ENCODE measurements at regions not wholly inside any gene's neighbourhood (a gene's known extent, or its start where the extent isn't known, plus 50 kb on each side); places are given as distances from the start of the nearest gene placed in this dataset.
"Not testable (repeated sequence)": the region's sequence is repeated elsewhere in the genome, so short reads cannot be mapped to it uniquely, and the experiment has no call there.

DNA sequence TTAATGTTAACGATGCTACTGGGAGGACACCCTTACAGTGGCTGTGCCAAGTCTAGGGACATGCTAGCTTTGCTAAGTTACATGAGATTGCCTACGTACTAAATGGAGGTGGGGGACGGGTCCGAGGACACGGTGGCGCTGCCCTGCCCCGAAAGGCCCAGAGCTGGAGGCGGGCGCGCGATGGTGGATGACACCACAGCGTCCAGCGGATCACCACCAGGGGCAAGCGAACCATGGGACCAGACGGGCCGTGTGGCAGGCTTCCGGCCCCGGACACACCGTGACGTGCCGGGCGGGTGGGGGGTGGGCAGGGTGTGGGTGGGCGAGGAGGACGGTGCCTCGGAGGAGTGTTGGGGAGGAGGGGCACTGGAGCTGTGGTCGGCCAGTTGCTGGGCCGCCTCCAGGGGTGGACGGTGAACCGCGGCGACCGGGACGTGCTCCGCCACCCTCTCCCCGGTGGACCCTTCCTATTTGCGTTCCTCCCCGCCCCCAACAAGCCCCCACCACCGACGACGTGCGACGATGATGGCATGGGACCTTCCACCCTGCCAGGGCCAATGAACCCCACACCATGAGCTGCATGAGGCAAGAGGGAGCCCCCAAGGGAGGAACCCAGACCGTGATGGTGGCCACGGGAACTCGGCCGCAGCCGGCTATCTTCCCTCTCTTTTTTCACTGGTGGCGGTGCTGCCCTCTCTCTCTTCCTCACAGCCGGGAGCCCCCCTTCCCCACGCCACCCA, 773.3 kb upstream of the DEFB115 start:
- FAIRE-seq (no peak), DNase-seq (ENCODE audit: insufficient read length, low spot score) (no peak)

DNA sequence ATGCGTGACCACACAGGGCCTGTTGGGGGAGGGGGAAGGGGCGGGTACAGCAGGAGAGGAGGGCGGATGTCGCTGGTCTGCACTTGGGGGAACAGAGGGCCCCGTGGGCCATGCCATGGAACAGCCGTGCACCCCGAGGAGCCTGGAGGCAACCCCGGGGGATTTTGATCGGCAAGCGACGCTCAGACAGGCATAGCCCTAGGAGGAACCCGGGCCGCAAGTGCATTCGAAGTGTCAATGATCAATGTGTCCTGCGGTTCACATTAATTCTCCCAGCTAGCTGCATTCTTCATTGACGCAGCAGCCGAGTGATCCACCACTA, 772.8 kb upstream of the DEFB115 start:
- FAIRE-seq, result no peak
- DNase-seq (ENCODE audit: insufficient read length, low spot score), result no peak

DNA sequence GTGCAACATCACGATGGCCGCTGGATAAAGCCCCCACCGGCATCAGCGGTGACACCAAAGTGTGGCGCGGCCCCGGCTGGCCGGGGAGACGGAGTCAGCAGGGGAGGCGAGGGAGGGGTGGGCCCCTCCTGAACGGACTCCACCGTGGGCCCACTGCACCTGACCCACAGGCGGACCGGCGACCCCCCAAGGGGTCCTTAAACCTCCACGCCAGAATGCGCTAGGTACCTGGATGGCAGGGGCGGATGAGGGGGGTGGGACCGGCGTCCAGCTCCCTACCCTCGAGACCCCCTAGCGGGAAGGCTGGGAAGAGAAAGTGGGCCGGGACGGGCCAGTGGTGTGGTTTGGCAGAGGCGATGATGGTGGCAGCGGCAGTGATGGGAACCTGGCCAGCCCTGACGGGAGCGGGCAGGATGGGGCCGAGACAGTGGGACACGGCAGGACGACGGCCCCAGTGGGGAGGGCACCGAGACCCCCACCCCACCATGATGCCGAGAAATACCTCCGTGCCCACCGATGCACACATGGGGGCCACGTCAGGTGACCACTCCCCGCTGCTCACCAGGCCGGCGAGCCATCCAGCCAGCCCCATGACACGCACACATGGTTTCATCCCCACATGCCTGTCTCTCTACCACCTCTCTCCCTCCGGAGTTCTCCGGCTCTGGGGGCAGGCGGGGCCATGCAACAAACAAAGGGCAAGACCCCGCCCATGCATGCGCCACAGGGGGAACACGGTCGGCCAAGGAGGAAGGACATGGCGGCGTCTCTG, 771.9 kb upstream of the DEFB115 start:
- FAIRE-seq (no peak), DNase-seq (ENCODE audit: insufficient read length, low spot score) (no peak)

DNA sequence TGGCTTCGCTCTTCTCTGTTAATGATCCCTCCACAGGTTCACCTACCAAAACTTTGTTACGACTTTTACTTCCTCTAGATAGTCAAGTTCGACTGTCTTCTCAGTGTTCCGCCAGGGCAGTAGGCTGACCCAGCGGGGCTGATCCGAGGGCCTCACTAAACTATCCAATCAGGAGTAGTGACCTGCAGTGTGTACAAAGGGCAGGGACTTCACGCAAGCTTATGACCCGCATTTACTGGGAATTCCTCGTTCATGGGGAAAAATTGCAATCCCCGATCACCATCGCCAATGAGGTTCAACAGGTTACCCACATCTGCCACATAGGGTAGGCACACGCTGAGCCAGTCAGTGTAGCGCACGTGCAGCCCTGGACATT, 771.4 kb upstream of the DEFB115 start:
- FAIRE-seq, result no peak
- DNase-seq (ENCODE audit: insufficient read length, low spot score), result no peak

DNA sequence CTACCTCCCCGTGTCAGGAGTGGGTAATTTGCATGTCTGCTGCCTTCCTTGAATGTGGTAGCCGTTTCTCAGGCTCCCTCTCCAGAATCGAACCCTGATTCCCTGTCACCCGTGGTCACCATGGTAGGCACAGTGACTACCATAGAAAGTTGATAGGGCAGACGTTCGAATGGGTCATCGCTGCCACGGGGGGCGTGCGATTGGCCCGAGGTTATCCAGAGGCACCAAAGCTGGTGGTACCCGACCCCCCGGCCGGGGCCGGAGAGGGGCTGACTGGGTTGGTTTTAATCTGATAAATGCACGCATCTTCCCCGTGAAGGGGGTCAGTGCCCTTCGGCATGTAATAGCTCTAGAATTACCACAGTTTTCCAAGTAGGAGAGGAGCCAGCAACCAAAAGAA, 770.0 kb upstream of the DEFB115 start:
- FAIRE-seq, result not testable (repeated sequence)

DNA sequence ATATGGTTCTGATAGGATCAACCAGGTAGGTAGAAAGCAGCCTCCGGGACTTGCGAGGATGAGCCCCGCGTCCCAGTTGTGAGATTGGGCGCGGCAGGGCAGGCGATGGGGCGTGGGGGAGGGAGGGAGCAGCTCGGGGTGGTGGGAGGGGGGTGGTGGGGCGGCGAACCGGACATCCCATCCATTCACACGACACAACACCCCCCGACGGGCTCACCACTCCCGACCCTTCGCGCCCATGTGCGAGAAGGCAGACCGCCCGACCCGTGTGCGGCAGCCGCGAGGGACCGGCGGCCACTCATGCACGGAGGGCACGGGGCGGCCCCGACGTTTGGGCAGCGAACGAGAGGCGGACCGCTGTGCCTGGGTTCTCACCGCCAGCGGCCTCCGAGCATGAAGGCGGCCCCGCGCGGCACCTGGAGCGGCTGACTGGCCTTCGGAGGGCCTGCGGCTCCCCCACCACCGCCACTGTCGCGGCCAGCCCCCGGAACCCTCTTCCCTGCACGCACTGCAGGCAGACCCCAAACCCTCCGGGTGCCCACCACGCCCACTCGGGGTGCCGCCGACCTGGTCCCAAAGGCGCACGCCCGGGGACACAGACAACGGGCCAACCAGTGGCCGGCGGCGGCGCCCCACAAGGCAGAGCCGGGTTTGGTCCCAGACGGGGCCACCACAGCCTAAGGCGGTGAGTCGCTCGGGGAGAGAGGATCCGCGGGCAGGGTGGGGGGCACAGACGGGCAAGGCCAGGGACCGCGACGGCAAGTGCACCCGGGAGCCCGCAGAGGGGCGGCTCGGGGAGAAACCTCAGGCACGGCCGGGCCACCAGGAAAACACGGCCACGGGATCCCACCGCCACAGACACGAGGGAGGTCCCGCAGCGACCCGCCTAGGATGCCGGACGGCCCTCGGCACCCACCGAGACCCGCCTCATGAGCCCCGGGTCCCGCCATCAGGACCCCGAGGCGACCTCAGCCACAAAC, 769.2 kb upstream of the DEFB115 start:
- DNase-seq (ENCODE audit: insufficient read length, low spot score) (no peak), FAIRE-seq (no peak)

More for the DNA sequence above, 770.0 kb upstream of the DEFB115 start:
- not testable (repeated sequence) for DNase-seq (ENCODE audit: insufficient read length, low spot score)

DNA sequence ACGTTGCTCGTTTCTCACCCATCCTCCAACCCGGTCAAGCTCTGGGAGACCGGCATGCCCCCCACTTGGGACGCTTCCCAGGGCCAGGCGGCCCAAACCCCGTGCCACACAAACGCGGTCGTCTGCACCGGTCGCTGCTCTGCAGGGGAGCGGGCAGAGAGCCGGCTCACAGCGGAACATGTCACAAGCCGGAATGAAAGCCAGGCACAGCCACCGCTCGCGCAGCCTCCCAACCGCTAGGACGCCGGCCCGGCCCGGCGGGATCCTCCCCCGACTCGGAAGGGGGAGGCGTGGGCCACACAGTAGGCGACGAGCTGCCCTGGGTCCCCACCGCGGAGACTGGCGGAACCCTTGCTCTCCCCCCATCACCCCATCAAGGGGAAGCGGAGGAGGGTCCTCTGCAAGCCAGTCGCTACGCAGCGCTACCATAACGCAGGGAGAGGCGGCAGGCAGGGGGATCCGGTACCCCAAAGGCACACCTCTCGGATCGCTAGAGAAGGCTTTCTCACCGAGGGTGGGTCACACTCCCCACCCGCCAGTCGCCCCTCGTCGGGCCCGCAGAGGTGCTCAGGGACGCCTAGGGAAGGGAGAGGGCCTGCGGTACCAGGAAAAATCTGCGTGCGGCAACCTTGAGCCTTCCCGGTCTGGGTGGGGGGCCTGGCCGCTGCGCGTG, 768.4 kb upstream of the DEFB115 start:
- FAIRE-seq (no peak), DNase-seq (ENCODE audit: insufficient read length, low spot score) (no peak)

DNA sequence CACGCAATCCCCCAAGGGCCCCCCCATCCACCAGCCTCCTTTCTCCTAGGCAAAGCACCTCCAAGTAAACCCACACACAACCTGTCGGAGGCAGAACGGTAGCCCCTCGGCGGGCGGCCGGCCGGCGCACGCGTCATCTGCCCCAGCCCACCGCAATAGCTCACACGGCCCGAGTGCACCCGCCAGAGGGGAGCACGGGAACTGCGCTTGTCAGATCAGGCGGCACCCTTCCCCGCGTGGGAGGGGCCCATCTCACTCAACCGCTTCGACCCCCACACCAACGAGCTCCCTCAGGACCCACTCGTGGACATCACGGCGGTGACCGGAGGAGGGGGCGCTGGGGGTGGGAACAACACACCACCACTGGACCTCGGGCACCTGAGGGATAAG, 767.9 kb upstream of the DEFB115 start:
- FAIRE-seq, result no peak
- DNase-seq (ENCODE audit: insufficient read length, low spot score), result no peak

DNA sequence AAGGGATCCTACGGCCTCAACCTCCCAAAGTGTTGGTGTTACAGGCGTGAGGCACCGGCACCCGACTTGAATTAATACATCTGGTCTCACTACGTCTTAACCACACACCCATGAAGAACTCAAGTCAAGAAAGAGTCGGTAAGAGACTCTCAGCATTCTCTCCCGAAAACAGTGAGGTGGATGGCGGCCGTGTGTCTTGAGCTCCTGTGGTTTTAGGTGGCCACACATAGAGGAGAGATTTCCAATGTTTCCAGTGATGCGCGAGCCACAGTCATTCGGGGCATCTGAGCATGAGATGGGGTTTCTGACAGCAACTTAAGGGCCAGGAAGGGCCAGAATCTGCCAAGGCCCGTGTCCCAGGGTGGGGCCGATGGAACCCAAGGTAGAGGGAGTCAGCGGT, 766.4 kb upstream of the DEFB115 start:
- DNase-seq (ENCODE audit: insufficient read length, low spot score) (no peak), FAIRE-seq (no peak)

DNA sequence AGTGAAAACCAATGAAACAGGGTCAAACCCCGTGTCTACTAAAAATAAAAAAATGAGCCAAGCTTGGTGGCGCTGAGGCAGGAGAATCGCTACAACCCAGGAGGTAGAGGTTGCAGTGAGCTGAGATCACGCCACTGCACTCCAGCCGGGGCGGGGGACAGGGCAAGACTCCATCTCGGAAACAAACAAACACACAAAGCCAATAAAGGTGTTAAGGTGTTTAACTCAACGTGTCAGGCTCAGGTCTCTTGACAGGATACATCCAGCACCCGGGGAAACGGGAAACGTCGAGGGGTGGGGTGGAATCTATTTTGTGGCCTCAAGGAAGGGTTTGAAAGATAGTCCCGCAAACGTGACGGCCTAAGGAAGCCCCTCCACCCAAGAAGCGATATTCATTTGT, 760.8 kb upstream of the DEFB115 start:
- not testable (repeated sequence) for DNase-seq (ENCODE audit: insufficient read length, low spot score); FAIRE-seq

DNA sequence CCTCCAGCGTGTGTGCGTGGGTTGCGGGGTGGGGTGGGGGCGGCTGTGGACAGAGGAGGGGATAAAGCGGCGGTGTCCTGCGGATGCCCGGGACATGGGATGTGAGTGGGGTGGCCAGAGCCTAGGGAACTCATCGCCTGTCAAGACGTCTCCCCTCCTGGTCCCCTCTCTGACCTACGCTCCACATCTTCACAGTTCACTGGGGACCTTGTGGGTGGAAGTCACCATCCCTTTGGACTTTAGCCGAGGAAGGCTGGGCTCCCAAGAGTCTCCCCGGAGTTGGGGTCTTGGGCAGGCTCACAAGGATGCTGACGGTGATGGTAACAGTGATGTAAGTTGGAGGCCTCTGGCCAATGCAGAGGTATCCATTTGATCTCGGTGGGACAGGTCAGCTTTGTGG, 760.3 kb upstream of the DEFB115 start:
- not testable (repeated sequence) for DNase-seq (ENCODE audit: insufficient read length, low spot score); FAIRE-seq

DNA sequence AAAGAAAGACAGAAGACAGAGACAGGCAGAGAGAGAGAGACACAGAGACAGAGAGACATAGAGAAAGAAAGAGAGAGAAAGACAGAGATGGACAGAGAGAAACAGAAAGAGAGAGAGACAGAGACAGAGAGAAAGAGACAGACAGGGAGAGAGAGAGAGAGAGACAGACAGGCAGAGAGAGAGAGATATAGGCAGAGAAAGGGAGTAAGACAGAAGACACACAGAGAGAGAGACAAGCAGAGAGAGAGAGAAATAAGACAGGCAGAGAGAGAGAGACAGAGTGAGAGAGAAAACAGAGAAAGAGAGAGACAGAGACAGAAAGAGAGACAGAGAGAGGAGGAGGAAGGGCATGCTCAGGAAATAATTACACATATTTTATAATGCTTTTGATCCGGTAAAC, 758.3 kb upstream of the DEFB115 start:
- no peak for DNase-seq (ENCODE audit: insufficient read length, low spot score)
- no peak for FAIRE-seq

DNA sequence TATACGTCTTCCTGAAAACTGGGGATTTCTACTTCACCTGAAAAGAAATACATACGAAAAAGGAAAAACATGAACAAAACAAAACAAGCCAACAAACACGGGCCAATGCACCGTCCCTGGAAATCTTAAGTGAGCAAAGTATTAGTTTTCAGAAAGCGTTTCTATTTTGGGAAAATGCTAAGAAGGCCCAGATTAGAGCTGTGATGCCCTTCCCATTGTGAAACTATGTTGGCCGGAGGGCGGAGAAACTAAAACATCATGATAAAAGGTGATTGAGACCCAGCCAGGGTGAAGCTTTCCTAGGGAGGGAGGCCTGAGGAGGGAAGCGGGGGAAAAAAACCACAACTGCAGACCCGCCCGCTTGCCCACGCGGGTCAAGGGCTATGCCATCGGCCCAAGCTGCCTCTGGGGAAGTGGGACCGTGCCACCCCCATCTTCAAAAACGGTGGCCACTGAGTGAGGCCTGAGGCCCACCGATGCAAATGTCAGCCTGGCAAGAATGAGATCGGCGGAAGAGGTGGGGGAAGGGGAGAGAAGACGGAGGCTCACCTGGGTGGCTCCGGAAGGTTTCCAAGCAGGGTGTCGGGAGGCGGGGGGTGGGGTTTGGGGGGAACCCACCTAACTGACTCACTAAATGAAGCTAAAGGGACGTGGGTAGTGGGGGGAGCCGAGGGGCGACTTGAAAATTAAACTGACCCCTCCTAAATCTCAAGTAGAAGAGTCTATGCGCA, 757.6 kb upstream of the DEFB115 start:
- DNase-seq (ENCODE audit: insufficient read length, low spot score); FAIRE-seq: not testable (repeated sequence)

DNA sequence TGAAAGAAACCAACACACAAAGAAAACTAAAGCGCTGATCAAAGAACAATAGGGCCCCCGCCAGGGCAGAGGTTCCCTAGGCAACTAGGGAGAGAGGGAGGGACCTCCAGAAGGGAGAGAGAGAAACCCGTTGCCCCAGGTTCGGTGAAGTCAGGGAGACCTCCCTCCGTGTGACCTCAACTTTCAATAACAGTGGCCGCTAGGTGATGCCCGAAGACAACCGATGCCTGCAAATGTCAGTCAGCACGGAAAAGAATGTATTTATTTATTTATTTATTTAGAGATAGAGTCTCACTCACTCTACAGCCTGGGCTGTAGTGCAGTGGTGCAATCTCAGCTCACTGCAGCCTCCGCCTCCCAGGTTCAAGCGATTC, 757.0 kb upstream of the DEFB115 start:
- not testable (repeated sequence) for FAIRE-seq; DNase-seq (ENCODE audit: insufficient read length, low spot score)

DNA sequence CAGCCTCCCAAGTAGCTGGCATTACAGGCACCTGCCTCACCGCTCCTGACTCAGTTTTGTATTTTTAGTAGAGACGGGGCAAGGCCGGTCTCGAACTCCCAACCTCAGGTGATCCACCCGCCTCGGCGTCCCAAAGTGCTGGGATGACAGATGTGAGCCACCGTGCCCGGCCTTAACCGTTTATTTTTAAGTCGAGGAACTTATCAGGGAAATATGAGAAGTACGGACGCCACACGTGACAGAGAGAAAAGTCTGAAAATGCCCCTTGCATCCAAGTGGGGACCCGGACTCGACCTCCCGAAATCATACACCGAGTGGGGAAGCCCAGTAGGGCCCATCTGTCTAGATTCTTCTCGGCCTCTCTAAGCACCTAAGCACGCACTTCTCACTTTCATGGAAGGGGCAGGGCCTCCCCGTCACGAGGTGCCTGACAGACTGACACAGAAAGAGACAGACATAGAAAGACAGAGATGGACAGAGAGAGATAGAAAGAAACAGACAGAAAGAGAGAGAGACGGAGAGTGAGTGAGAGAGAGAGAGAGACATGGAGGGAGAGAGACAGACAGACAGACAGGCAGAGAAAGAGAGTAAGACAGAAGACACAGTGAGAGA, 756.5 kb upstream of the DEFB115 start:
- FAIRE-seq (no peak), DNase-seq (ENCODE audit: insufficient read length, low spot score) (no peak)

DNA sequence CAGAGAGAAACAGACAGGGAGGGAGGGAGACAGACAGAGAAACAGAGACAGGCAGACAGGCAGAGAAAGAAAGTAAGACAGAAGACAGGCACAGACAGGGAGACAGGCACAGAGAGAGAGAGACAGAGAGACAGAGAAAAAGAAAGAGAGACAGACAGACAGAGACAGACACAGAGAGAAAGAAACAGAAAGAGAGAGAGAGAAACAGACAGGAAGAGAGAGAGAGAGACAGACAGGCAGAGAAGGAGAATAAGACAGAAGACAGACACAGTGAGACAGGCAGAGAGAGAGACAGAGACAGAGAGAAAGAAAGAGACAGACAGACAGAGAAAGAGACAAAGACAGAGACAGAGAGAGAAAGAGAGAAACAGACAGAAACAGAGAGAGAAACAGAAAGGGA, 754.8 kb upstream of the DEFB115 start:
- no peak for FAIRE-seq
- no peak for DNase-seq (ENCODE audit: insufficient read length, low spot score)

DNA sequence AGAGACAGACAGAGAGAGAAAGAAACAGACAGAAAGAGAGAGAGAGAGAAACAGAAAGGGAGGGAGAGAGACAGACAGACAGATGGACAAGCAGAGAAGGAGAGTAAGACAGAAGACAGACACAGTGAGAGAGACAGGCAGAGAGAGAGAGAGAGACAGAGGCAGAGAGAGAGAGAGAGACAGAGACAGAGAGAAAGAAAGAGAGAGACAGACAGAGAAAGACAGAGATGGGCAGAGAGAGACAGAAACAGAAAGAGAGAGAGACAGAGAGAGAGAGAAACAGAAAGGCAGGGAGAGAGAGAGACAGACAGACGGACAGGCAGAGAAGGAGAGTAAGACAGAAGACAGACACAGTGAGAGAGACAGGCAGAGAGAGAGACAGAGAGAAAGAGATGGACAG, 754.3 kb upstream of the DEFB115 start:
- not testable (repeated sequence) for DNase-seq (ENCODE audit: insufficient read length, low spot score); FAIRE-seq

DNA sequence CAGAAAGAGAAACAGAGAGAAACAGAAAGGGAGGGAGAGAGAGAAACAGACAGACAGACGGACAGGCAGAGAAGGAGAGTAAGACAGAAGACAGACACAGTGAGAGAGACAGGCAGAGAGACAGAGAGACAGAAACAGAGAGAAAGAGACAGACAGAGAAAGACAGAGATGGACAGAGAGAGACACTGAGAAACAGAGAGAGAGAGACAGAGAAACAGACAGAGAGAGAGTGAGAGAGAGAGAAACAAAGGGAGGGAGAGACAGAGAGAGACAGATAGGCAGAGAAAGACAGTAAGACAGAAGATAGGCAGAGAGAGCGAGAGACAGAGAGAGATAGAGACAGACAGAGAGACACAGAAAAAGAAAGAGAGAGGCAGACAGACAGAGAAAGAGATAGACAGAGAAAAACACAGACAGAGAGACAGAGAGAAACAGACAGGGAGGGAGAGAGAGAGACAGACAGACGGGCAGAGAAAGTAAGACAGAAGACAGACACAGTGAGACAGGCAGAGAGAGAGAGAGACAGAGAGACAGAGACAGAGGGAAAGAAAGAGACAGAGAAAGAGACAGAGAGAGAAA, 753.4 kb upstream of the DEFB115 start:
- DNase-seq (ENCODE audit: insufficient read length, low spot score) (no peak), FAIRE-seq (no peak)

DNA sequence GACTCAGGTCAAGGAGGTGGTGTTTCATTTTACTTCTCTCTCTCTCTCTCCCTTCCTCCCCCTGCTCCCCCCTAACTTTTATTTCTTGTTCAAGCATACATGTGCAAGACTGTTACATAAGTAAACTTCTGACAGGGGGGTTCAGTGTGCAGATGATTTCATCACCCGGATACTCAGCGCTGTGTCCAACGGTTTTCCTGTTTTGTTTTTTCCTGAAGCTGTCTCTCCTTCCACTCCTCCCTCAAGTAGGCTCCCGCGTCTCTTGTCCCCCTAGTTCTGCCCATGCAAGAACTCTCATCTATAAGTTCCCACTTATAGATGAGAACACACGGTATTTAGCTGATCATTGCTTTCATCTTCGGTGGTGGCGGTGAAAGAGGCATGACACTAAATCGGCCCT, 751.9 kb upstream of the DEFB115 start:
- no peak for DNase-seq (ENCODE audit: insufficient read length, low spot score)
- no peak for FAIRE-seq
